ENCODE measurements at regions not wholly inside any gene's neighbourhood (a gene's known extent, or its start where the extent isn't known, plus 50 kb on each side); places are given as distances from the start of the nearest gene placed in this dataset.

- Histone ChIP-seq H2AFZ (replicated peaks; ENCODE audit: low read length, poor library complexity) (no peak overlapping the region), H3K9me1 (ENCODE audit: insufficient read depth, low read length) (peaks cover 12% of the 10 kb centered on the region), H3K4me1 (ENCODE audit: control insufficient read depth, insufficient read depth, low read length) (peaks cover 4% of the 10 kb centered on the region; the same call in 1 of the 2 replicates), H4K20me1 (ENCODE audit: insufficient read depth, low read length) (no peaks in the 10 kb centered on the region), H3K4me2 (ENCODE audit: low read depth, low read length) (no peak overlapping the region), H3K79me1 (ENCODE audit: low read depth in 1 of 2, low read length in 2 of 2) (no peaks in the 10 kb centered on the region), H3K9me3 (ENCODE audit: control insufficient read depth, insufficient read depth, low read length) (0 out of 2 replicates have a peak, but pooled peaks cover 2% of the 10 kb centered on the region), H2BK5ac (ENCODE audit: low read depth, low read length, poor library complexity, severe bottlenecking) (no peak overlapping the region), H4K5ac (ENCODE audit: low read depth, low read length) (no peak overlapping the region), H4K91ac (ENCODE audit: insufficient read depth, low read depth, low read length) (no peak overlapping the region), H2BK15ac (ENCODE audit: low read depth, low read length) (no peak overlapping the region), H3K4ac (ENCODE audit: low read depth, low read length) (no peak overlapping the region), H2AK9ac (replicated peaks; ENCODE audit: low read depth, low read length, poor library complexity) (no peak overlapping the region), H3K27ac (ENCODE audit: insufficient read depth, low read length) (no peak overlapping the region), H3K4me3 (ENCODE audit: insufficient read depth, low read depth, low read length) (no peak overlapping the region), H2BK20ac (ENCODE audit: low read depth, low read length) (no peak overlapping the region), H4K8ac (ENCODE audit: low read depth in 2 of 2, low read length in 2 of 2) (no peak overlapping the region), H2BK120ac (ENCODE audit: low read depth, low read length) (no peak overlapping the region), H3K9ac (ENCODE audit: low read depth, low read length) (no peak overlapping the region), H3K36me3 (ENCODE audit: control insufficient read depth, insufficient read depth, low read length) (no peaks in the 10 kb centered on the region), H3K56ac (ENCODE audit: extremely low read depth, insufficient read depth, low read length) (no peak overlapping the region), H3K23ac (ENCODE audit: low read depth, low read length) (no peak overlapping the region), H3K18ac (ENCODE audit: low read depth, low read length) (no peak overlapping the region), H3K14ac (replicated peaks; ENCODE audit: low read depth, low read length) (no peak overlapping the region), H2AK5ac (ENCODE audit: low read depth, low read length) (no peak overlapping the region), H3K27me3 (ENCODE audit: control insufficient read depth, insufficient read depth, low read length) (no peaks in the 10 kb centered on the region)
- in situ Hi-C loops (cut with MboI; ENCODE audit: low sequenced_read_pairs) (no loop called here), dilution Hi-C loops (cut with HindIII; ENCODE audit: low sequenced_read_pairs, unreplicated experiment) (no loop called here), intact Hi-C loops (cut with micrococcal nuclease) (no loop called here)
- TF ChIP-seq NFE2L2 (IDR thresholded peaks at IDR 0.05; ENCODE audit: low read depth, low read length) (no peak), MAZ (IDR thresholded peaks at IDR 0.05; ENCODE audit: borderline replicate concordance, low read depth, low read length) (no peak), CEBPB (IDR thresholded peaks at IDR 0.05; ENCODE audit: low read depth, low read length) (no peak), RCOR1 (IDR thresholded peaks at IDR 0.05; ENCODE audit: insufficient replicate concordance, low read length) (no peak), RAD21 (IDR thresholded peaks at IDR 0.05; ENCODE audit: low read length) (no peak), MXI1 (IDR thresholded peaks at IDR 0.05; ENCODE audit: borderline replicate concordance, low read depth, low read length) (no peak), POLR2A (IDR thresholded peaks at IDR 0.05; ENCODE audit: low read depth, low read length) (no peak), FOS (IDR thresholded peaks at IDR 0.05; ENCODE audit: low read depth, low read length) (no peak), MAFK (IDR thresholded peaks at IDR 0.05; ENCODE audit: low read depth, low read length) (no peak), CHD1 (IDR thresholded peaks at IDR 0.05; ENCODE audit: low read depth, low read length) (no peak)
- POLR2A ChIA-PET (ENCODE audit: unreplicated experiment), result no interaction called here
- no peak for DNase-seq
- BruUV-seq (replicated peaks), result no TSS peak
- no peak for ATAC-seq (ENCODE audit: low read depth)
- CTCF ChIA-PET, result no interaction called here
- 100% methylated on average over 1 of the region's 2 CpGs; no CpG with 5 or more reads in 1 of the 2 experiments for WGBS, 2 experiments (ENCODE audit: extremely low coverage in 2 of 2, insufficient read length in 1 of 2)
Measured at GRCh38 chr9:86768020-86768419, 179.3 kb downstream of the GAS1 start.
